GM21825 (cell line): ENCODE measurements at regions not wholly inside any gene's neighbourhood (a gene's known extent, or its start where the extent isn't known, plus 50 kb on each side); places are given as distances from the start of the nearest gene placed in this dataset.
"Not testable (repeated sequence)": the region's sequence is repeated elsewhere in the genome, so short reads cannot be mapped to it uniquely, and the experiment has no call there.

Experiments
- ATAC-seq: cut with Tn5 transposase; IDR thresholded peaks from one replicate; pipeline ENCODE4 v1.9.1; 2021; ENCODE audit warnings: mild to moderate bottlenecking, moderate library complexity; ENCODE audit not compliant: unreplicated experiment

- no peak for ATAC-seq
Observed at GRCh38 chr16:64089697-64090096, 1032.2 kb downstream of the CDH11 start.

- ATAC-seq: no peak
Observed at GRCh38 chr16:64088838-64089237, 1033.0 kb downstream of the CDH11 start.

GRCh38 chr16:64085296-64085695, 1036.6 kb downstream of the CDH11 start:
- ATAC-seq: no peak

GRCh38 chr16:64084706-64085105, 1037.2 kb downstream of the CDH11 start:
- ATAC-seq: no peak

- ATAC-seq: no peak
Observed at GRCh38 chr16:64083428-64084129, 1038.3 kb downstream of the CDH11 start.

- ATAC-seq: no peak
Observed at GRCh38 chr16:64077242-64077641, 1044.6 kb downstream of the CDH11 start.

- ATAC-seq: no peak
Observed at GRCh38 chr16:64074706-64075105, 1047.2 kb downstream of the CDH11 start.

GRCh38 chr16:64072131-64072730, 1049.6 kb downstream of the CDH11 start:
- ATAC-seq: not testable (repeated sequence)

- ATAC-seq: no peak
Observed at GRCh38 chr16:64065523-64065922, 1056.3 kb downstream of the CDH11 start.

GRCh38 chr16:64061621-64062020, 1060.2 kb downstream of the CDH11 start:
- no peak for ATAC-seq

GRCh38 chr16:64060631-64061030, 1061.2 kb downstream of the CDH11 start:
- ATAC-seq: no peak

- no peak for ATAC-seq
Observed at GRCh38 chr16:64058685-64059084, 1063.2 kb downstream of the CDH11 start.

- ATAC-seq: no peak
Observed at GRCh38 chr16:64051824-64052223, 1070.0 kb downstream of the CDH11 start.

GRCh38 chr16:64047878-64048277, 1074.0 kb downstream of the CDH11 start:
- ATAC-seq: no peak

GRCh38 chr16:64047207-64047606, 1074.7 kb downstream of the CDH11 start:
- no peak for ATAC-seq

GRCh38 chr16:64035337-64035736, 1086.5 kb downstream of the CDH11 start:
- no peak for ATAC-seq

GRCh38 chr16:64019339-64019738, 1102.5 kb downstream of the CDH11 start:
- no peak for ATAC-seq

GRCh38 chr16:64017796-64018195, 1104.1 kb downstream of the CDH11 start:
- no peak for ATAC-seq

GRCh38 chr16:64013856-64014255, 1108.0 kb downstream of the CDH11 start:
- ATAC-seq: no peak

- ATAC-seq: no peak
Observed at GRCh38 chr16:64012166-64012565, 1109.7 kb downstream of the CDH11 start.

GRCh38 chr16:64011650-64012049, 1110.2 kb downstream of the CDH11 start:
- no peak for ATAC-seq

- ATAC-seq: no peak
Observed at GRCh38 chr16:64008131-64008530, 1113.7 kb downstream of the CDH11 start.

- ATAC-seq: no peak
Observed at GRCh38 chr16:64004116-64004515, 1117.7 kb downstream of the CDH11 start.
